Body of pancreas (tissue), 4 donors: ENCODE measurements at regions not wholly inside any gene's neighbourhood (a gene's known extent, or its start where the extent isn't known, plus 50 kb on each side); places are given as distances from the start of the nearest gene placed in this dataset.

Experiments used
- ATAC-seq: fragments of 150-250 bp; one replicate; pipeline ENCODE4 v1.9.1; 2016
- DNase-seq, 4 donors: peaks; one replicate each; pipeline ENCODE4 v3.0.0-alpha.2; 2019
- H3K27ac ChIP-seq, 4 donors: fragments of 200-600 bp; sonication (generic); 1 replicate in 3 of 4; 2 replicates in 1 of 4; pipeline versions ENCODE4 v1.5.1 to v1.6.1; 2016 to 2019; ENCODE audit warnings: mild to moderate bottlenecking in 1 of 4, mixed read lengths in 1 of 4, moderate library complexity in 1 of 4
- H3K27me3 ChIP-seq, 2 donors: fragments of 200-600 bp; sonication (generic); one replicate each; pipeline ENCODE4 v1.6.0; 2016; ENCODE audit warnings: mild to moderate bottlenecking in 1 of 2
- H3K36me3 ChIP-seq, 2 donors: fragments of 200-600 bp; sonication (generic); replicated peaks in 1 of 2; 2 replicates each; pipeline ENCODE4 v1.5.1; 2016; ENCODE audit warnings: low read depth in 2 of 2; ENCODE audit not compliant: insufficient read depth in 1 of 2
- H3K4me1 ChIP-seq: fragments of 200-600 bp; sonication (generic); one replicate; pipeline ENCODE4 v1.6.0; 2016
- H3K4me3 ChIP-seq, 2 donors: fragments of 200-600 bp; sonication (generic); 1 replicate in 1 of 2; 2 replicates in 1 of 2; pipeline ENCODE4 v1.5.1; 2016 to 2019
- H3K9me3 ChIP-seq, 3 donors: fragments of 200-600 bp; sonication (generic); 1 replicate in 2 of 3; 2 replicates in 1 of 3; pipeline ENCODE4 v1.5.1; 2016
- CTCF ChIP-seq, 7 experiments: fragments of 450-650 bp in 4 of 7; fragments of 200-600 bp in 3 of 7; sonication (generic) in 3 of 7; IDR thresholded peaks; one replicate each; pipeline ENCODE4 v1.5.1; 2016 to 2019; ENCODE audit warnings: antibody characterized with exemption in 7 of 7
- POLR2A ChIP-seq, 3 donors: fragments of 450-650 bp; IDR thresholded peaks; one replicate each; pipeline ENCODE4 v1.6.1; 2016; ENCODE audit warnings: antibody characterized with exemption in 3 of 3, mild to moderate bottlenecking in 2 of 3
- WGBS, 2 donors: methylation state at CpG; one replicate each; pipeline ENCODE4 v1.1.5; 2017; 5-methylcytosine and 5-hydroxymethylcytosine counted together
- intact Hi-C: fragments of 100-400 bp; cut with DNase I; formaldehyde crosslinking; loops from one replicate; pipeline ENCODE4 v1.15.1; 2023

- H3K36me3 ChIP-seq: no peaks in the 10 kb centered on the region
- no peaks in the 10 kb centered on the region for H3K9me3 ChIP-seq
- WGBS, 2 donors: 65 to 70% methylated on average over 1 of the region's 1 CpG
- no peak overlapping the region for H3K4me3 ChIP-seq
- TF ChIP-seq CTCF (IDR thresholded peaks at IDR 0.05): no peak
- no peak for TF ChIP-seq POLR2A (IDR thresholded peaks at IDR 0.05)
- no peak overlapping the region for H3K27ac ChIP-seq
- intact Hi-C loops: no loop called here
- no peaks in the 10 kb centered on the region for H3K27me3 ChIP-seq
- ATAC-seq (no peak), DNase-seq (no peak)
- H3K4me1 ChIP-seq: no peaks in the 10 kb centered on the region
Observed at GRCh38 chr2:116915673-116916072, 898.8 kb upstream of the DDX18 start.

DNA sequence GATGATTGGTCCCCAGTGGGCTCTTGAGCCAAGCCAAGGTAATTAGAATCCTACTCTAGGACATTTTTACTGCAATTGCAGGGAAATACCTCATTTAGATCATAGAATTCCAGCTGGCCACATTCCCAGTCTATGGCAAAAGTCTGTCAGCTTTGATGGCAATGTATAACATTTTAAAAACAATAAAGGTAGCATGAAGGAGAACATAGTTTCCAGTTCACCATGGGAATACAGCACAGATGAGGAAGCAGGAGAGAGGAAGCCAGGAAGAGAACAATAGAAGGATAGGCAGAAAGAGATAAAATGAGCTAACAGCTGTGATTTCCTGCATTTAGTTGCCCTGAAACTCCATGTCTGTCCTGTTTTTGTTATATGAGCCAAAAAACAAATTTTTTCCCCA, 897.3 kb upstream of the DDX18 start:
- DNase-seq (no peak), ATAC-seq (no peak)
- Histone ChIP-seq H3K27me3 (no peaks in the 10 kb centered on the region), H3K27ac (no peak overlapping the region), H3K4me1 (no peaks in the 10 kb centered on the region), H3K9me3 (no peaks in the 10 kb centered on the region), H3K4me3 (no peak overlapping the region), H3K36me3 (no peaks in the 10 kb centered on the region)
- intact Hi-C loops: no loop called here
- TF ChIP-seq POLR2A (IDR thresholded peaks at IDR 0.05): no peak
- TF ChIP-seq CTCF (IDR thresholded peaks at IDR 0.05): no peak

DNA sequence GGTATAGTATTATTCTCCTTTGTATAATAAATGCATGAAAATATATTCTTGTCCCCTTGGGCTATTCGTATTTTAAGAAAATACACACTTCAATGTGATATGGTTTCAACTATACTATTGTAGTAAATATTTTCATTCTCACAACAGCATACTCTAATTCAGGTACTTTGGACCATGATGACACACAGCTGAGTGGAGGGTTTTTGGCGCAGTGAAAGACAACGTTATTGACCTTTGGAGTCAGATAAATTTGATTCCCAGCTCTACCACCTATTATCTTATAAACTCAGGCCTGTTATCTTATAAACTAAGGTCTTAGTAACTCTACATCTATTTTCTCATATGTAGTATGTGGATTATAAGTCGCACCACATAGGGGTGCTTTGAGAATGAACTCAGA, 895.9 kb upstream of the DDX18 start:
- Histone ChIP-seq H3K36me3 (no peaks in the 10 kb centered on the region), H3K4me3 (no peak overlapping the region), H3K4me1 (no peaks in the 10 kb centered on the region), H3K27ac (no peak overlapping the region), H3K9me3 (no peaks in the 10 kb centered on the region), H3K27me3 (no peaks in the 10 kb centered on the region)
- ATAC-seq (no peak), DNase-seq (no peak)
- intact Hi-C loops: no loop called here
- 63 to 70% methylated on average over 4 of the region's 4 CpGs for WGBS, 2 donors
- TF ChIP-seq POLR2A (IDR thresholded peaks at IDR 0.05): no peak
- TF ChIP-seq CTCF (IDR thresholded peaks at IDR 0.05): no peak

GRCh38 chr2:116922414-116922813, 892.1 kb upstream of the DDX18 start:
- WGBS, 2 donors: 46% methylated on average over 2 of the region's 2 CpGs
- TF ChIP-seq POLR2A (IDR thresholded peaks at IDR 0.05): no peak

DNA sequence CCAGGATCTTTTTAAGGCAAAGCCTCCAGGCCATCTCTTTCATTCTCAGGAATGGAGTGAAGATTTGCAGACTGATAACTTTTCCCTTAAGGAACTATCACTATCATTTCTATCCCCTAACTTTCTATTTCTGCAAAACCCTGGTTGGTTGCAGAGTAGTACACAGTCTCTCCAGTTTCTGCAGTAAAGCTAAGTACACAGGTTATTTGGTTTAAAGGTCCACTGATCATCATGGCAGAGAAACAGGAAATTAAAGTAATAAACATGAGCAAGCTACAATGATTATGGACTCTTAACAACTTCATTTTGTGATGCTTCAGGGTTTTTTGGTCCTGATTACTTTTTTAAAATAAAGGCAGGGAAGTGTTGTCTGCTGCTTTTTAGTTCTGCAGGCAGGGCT, 890.0 kb upstream of the DDX18 start:
- Histone ChIP-seq H3K4me1 (no peaks in the 10 kb centered on the region), H3K9me3 (no peaks in the 10 kb centered on the region), H3K27ac (no peak overlapping the region), H3K27me3 (no peaks in the 10 kb centered on the region), H3K36me3 (no peaks in the 10 kb centered on the region), H3K4me3 (no peak overlapping the region)
- no peak for DNase-seq
- ATAC-seq: no peak
- intact Hi-C loops: no loop called here
- no peak for TF ChIP-seq CTCF (IDR thresholded peaks at IDR 0.05)
- TF ChIP-seq POLR2A (IDR thresholded peaks at IDR 0.05): no peak

More at GRCh38 chr2:116922414-116922813, 892.1 kb upstream of the DDX18 start:
- Histone ChIP-seq H3K9me3 (no peaks in the 10 kb centered on the region), H3K4me1 (no peaks in the 10 kb centered on the region), H3K4me3 (no peak overlapping the region), H3K36me3 (no peaks in the 10 kb centered on the region), H3K27ac (no peak overlapping the region), H3K27me3 (no peaks in the 10 kb centered on the region)
- intact Hi-C loops: no loop called here
- DNase-seq (no peak), ATAC-seq (no peak)
